Stimulated activated CD4-positive, alpha-beta T cell treated with anti-CD3 and anti-CD28 coated beads, Interleukin-2, amount 100 ng/mL, for 48 hours (primary cell): ENCODE measurements at regions not wholly inside any gene's neighbourhood (a gene's known extent, or its start where the extent isn't known, plus 50 kb on each side); places are given as distances from the start of the nearest gene placed in this dataset.
"Not testable (repeated sequence)": the region's sequence is repeated elsewhere in the genome, so short reads cannot be mapped to it uniquely, and the experiment has no call there.

Source experiments
- DNase-seq, 2 donors: peaks; one replicate each; pipeline ENCODE4 v3.0.0-alpha.2; 2020

DNA sequence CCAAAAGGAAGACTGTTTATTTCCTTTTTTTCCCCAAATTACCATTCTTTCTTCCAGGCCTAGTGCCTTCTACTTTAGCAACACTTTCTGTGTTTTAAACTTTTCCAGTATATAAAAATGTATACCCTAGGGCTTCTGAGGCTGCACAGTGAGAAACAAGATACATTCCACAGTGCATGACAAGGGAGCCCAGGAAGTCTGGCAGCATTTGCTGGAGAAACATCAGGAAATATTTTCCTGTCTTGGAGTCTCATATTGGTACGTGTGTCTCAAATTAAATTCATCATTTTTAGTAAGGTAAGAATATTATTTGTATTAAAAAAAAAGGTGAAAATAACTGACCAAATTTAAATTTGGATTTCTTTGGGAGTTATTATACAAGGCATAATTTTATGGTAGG lies 662.6 kb downstream of the RFPL4B start:
- DNase-seq, result no peak

DNA sequence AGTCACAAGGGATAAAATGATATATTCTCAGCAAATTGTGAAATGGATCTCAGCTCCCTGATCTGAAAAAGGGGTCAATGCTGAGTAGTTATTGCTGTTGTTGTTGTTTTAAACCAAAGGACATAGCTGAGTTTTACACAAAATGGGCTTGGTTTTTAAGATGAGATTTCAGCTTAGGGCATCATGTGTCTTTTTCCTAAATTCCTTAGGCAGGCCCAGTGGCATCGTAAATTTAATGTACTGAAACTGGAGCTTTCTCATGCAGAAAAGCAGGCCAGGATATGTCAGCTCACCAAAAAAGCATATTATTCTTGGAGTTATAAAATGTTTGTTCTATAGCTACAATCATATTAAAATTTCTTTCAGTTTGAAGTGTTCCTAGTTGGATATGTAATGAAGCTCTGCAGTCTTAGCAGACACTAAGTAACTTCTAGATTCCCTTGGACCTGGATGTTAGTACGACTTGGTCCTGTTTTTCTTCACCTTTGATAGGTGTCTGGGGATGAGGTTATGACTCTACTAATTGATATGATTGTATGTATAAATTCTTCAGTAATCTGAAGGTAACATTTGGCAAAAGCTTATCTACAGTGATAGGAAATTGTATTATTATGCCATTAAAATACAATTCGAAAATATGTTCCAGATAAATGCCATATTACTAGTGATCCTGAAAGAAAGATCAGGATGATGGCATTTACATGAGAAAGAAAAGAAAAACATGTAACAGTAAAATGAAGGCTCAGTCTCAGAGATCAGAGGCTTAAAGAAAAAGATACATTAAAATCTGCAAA lies 663.3 kb downstream of the RFPL4B start:
- no peak for DNase-seq

DNA sequence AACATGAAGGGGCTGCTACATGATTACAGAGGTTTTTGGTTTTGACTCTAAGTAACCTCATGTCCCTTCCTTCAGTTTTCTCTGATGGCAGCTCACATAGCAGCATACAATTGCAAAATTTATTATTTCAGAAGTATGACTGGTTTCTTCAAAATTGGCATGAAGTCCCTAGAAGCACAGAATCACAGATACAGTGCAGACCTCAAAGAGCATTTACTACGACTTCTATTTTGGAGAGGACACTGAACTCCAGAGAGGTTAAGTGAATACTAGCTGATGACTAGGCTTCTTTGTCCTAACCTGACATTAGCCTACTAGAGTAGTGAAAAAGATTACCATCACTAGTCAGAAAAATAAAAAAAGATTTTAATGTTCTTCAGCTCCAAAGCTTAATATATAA lies 664.3 kb downstream of the RFPL4B start:
- DNase-seq, result no peak

DNA sequence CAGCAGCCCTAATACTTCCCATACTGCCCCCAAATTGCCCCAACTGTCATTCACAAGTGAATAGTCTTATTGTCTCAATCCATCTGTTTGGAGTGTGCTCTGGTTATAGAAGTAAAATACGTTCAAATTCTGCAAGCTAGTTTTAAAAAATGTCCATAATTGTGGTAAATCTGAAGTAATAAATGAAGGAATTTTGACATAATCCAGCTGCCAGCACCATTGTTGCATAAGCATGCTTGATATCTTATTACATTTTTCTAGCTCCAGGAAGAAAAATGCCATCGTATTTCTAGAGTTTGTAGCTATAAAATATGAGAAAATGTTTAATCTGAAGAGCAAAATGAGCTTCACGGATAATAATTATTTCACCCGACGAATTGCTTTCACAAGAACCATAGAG lies 664.7 kb downstream of the RFPL4B start:
- no peak for DNase-seq

DNA sequence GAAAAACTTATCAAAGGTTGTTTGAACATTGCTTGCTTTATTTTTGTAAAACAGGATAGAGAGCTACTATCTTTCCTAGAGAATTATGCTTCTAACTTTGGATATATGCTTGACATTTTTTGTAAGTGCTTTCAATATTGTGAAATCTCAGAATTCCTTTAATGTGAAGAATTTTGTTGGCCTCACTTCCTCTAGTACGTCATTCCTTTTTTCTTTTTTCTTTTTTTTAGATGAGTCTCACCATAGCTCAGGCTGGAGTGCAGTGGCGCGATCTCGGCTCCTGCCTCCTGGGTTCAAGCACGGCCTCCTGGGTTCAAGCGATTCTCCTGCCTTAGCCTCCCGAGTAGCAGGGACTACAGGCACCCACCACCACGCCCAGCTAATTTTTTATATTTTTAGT lies 668.1 kb downstream of the RFPL4B start:
- no peak for DNase-seq

DNA sequence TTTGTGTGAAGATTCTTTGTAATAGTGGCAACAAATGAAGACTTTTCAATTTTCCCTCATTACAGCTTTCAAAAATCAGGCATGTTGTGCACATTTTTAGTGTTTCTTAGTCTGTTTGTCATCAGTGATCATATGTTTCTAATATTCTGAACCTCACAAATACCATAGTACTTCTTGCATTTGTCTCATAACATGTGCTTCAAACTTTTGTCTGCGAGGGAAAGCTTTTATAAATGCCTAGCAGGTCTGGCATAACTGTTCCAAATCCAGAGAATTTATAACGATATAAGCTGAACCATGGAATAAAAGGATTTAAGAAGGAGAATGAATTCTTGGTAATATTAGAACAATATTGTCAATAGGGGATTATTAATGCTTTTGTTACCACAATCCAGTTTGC lies 670.2 kb downstream of the RFPL4B start:
- DNase-seq, result no peak

DNA sequence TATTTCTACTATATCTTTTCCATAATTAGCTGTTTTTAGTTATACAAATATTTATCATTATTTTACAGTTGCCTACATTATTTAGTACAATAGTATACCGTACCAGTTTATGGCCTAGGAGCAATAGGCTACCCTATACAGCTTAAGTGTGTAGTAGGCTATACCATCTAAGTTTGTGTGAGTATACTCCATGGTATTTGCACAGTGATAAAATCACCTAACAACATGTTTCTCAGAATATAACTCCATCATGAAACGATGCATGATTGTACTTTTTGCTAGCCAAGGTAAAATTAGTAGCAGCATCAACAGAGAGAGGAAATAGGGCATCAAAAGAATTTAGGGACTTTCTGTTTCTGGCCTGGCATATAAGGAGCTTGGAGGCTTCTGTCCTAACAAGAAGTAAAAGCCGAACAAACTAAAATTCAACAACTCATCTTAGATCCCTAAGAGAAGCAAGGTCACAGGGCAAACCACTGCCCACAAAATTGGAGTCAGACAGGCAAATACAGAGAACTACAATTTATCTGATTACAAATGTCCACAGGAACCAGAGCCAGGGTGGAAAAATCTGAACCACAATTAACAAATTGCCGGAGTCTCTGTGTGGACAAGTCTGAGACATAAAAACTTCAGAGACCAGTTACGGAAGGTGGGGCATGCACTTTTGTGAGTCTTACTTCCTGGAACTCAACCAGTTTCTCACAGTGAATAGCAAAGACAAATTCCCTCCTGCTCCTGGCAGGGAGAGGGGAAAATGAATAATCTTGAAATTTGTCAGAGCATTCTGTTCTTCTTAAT lies 671.4 kb downstream of the RFPL4B start:
- DNase-seq, result no peak

DNA sequence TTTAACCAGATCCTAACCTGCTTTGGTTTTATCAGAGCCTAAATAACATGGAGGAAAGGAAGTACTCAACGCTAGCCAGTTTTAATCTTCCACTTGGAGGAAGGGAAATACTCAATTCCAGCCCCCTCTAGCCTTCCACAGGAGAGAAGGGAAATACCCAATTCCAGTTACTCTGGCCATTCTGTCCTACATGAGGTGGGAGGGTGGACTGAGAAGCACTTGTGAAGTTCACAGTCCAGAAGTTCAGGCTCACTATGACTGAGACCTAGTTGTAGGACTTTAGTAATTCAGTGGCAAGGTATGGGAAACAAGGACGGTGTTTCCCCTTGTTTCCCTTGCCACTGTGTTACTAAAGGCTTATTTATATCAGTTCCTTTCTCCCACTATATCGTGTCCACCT lies 672.0 kb downstream of the RFPL4B start:
- DNase-seq, result no peak

DNA sequence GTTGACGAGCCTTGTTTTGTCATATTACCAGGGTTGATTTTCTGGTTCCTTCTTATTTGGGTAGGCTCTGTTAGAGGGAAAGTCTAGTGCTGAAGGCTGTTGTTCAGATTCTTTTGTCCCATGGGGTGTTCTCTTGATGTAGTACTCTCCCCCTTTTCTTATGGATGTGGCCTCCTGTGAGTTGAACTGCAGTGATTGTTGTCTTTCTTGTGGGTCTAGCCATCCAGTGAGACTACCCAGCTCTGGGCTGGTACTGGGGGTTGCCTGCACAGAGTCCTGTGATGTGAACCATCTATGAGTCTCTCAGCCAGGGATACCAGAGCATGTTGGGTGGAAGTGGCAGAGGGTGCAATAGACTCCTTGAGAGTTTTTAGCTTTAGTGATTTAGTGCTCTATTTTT lies 680.6 kb downstream of the RFPL4B start:
- no peak for DNase-seq

DNA sequence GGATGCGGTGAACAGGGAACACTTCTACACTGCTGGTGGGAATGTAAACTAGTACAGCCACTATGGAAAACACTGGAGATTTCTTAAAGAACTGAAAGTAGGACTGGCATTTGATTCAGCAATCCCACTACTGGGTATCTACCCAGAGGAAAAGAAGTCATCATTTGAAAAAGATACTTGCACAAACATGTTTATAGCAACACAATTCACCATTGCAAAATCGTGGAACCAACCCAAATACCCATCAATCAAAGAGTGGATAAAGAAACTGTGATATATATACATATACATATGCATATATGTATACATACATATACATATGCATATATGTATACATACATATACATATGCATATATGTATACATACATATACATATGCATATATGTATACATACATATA lies 682.0 kb downstream of the RFPL4B start:
- DNase-seq, result not testable (repeated sequence)

DNA sequence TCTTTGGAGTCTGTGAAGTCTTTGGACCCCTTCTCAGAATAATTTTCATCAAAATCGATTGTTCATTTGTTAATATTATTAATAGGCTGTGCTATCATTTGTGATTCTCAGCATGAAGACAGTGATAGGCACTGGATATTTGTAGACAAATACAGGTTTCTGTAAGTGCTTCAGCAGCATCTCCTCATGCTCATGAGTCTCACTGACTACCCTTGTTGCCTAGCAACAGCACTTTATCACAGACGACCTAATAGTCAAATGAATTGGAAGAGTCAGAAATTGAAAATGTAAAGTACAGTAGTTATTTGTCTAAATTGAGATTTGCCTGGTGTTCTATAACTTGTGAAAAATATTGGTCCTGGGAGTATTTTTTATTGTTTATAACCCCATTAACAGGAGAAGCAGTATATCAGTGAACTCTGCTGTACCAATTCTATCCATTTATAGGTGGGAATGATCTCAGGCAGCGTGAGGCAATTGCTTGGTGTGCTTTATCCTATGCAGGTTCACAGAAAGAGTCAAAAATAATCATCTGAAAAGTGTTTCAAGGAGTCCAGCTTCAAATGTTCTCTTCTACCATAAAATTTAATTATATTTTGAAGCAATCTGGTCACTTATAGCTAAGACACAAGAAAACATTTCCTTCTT lies 684.6 kb downstream of the RFPL4B start:
- DNase-seq, result no peak

DNA sequence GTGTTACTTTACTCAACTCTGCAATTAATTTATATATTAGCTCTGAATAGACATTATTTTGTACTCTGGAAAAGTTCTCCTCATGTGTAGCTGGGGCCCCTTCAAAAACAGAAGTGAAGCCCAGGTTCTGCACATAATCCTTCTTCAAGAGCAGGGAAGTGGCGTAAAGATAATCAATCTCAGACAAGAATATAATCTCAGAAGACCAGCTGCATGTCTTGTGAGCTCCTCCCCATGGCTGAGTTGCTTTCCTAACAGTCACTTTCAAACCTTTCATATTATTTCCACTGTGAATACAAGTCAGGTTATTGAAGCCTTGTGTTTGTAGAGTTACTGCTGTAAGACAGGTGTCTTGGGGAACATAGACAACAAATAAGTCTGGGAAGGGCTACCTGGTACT lies 691.9 kb downstream of the RFPL4B start:
- DNase-seq, result no peak

DNA sequence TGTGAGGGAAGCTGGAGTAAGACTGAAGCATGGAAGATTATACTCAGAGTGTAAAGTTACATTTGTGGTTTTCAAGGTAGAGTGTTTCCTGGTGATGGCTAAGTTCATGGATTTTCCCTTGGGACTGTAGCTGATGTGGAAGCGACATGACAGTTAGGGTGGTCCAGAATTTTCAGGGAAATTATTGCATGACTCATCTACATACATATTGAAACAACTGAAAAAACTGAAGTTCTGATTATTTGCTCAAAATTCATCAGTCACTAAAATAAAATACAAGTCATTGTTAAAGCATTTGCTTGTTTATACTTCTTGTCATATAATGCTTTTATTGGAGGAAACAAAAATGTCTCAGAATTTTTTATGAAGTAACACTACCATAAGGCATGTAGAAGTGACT lies 700.0 kb downstream of the RFPL4B start:
- DNase-seq, result no peak

DNA sequence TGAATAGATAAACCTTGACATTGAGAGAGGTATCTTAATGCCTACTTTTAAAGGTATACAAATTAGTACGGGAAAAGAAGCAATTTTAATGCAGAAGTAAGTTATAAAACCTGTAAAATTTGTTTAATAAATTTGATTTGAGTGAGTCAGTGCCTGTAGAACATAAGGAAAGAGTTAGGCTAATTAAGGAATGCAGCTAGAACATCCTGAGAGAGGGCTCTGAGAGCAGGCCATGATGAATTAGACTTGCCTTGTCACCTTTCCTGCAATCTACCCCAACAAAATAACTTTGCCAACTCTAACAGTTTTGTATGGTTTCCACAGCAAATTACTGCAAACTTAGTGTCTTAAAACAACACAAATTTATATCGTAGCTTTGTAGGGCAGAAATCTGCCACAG lies 700.8 kb downstream of the RFPL4B start:
- DNase-seq, result no peak

DNA sequence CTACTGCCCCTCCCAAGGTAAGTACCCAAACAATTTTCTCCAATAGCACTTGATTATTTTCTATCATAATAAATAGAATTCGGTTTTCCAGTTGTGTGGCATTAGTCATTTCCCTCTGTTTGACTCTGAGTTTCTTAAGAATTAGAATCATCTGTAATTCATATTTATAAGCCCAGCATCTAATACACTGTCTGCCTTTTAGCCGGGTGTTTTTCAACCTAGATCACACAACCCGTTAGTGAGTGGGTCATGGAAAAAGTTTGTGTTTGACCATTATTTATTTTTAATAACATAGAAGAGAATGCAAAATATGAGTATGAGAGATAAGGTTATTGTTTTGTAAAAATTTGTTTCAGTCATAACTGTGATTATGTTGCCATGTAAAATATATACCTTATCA lies 701.6 kb downstream of the RFPL4B start:
- no peak for DNase-seq

DNA sequence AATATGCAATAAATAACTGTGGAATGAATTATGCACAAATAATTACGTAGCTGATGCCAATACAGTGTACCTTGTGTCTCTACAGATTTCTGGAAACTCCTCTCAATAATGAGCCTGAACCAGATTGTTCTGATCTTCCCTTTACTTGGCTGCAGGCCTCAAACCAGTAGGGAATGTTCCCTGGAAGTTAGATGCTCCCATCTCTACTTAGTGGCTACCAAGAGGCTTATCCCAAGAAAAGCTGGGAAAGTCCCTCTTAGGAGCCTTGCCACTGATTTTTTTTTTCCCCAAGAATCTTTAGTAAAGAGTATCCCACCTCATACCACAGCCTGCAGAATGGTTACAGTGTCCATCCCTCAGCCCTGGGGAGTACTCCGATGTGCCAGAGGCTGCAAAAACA lies 702.1 kb downstream of the RFPL4B start:
- DNase-seq, result no peak

DNA sequence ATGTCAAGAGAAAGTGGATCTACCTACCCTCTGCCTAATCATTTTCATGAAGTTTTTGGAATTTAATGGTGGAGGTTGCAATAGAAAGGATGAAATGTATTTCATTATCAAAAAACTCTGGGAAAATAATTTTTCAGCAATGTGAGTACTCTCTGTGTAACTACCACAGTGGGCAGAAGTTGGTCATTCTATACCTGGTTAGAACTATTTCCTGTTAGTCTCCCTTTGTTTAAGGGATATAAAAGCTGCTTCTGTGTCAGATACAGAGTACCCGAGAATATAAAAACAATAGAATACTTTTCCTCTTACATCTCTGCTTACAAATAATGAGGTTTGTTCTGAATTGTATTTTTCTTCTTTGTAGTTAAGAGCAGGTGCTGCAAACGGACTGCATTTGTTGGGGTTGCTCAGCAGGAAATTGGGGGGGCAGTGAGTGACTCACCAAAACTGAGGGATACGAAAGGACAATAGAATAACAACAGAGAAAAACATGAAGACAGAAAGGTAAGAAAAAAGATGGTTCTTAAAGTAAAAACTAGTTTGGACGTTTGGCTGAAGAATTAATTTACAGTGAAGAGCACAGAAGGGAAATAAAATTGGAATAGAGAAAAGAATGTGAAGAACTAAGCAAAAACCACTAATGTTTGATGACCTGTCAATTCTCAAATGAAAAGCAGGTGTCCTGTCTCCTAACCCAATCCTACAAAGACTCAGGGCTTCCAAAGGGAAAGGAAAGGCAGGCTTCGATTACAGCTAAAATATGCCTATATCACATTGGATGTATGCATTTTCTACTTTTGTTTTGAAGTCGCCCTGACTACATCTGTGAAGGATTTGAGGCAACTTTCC lies 703.1 kb downstream of the RFPL4B start:
- DNase-seq, result no peak

DNA sequence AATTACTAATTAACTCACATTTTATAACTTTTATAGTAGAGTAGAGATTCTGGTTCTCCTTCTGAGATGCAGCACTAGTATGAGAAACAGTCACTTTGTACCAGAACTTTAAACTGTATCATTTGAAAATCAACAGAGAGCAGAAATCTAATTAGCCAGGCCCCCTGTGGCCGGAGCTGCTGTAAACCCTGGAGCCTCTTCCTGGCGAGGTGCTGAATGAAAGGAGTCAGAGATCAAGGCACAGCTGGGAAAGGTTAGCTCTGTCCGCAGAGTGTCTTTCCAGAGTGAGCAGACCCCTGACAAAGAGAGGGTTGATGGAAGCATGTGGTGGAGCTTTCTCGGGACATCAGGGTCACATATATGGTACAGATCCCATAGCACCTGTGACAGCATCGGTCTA lies 703.8 kb downstream of the RFPL4B start:
- DNase-seq, result no peak

DNA sequence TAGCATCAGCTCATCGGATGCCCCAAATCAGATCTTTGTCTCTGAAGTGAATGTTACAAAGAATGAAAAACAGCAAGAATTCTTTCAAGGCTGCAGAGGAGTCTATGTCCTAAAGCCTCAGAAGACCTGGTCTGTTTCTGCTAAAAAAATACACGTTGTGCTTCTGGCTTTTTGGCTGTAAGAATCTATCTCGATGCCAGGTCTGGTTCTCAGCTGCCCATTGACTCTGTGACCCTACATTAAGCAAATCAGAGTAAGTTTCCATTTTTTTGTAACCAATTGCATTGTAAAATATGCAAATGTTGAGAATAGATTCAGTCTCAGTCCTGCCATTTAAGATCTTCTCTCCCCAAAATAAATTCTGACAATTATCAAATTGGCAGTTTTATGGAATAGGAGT lies 705.4 kb downstream of the RFPL4B start:
- no peak for DNase-seq

DNA sequence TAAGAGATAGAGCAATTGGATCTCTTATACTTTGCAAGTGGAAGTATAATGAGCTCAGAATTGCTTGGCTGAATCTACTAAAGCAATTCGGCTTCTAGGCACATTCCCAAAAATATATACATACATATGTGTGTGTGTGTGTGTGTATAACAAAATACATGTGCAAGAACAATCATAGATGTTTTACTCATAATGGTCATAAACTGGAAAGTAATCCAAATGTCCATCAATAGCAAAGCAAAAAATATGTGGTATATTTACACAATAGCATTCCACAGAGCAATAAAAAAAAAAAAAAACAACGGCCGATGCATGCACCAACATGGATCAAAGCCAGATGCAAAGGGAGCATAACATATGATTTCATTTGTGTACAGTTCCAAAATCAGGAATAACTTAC lies 707.9 kb downstream of the RFPL4B start:
- DNase-seq, result no peak

DNA sequence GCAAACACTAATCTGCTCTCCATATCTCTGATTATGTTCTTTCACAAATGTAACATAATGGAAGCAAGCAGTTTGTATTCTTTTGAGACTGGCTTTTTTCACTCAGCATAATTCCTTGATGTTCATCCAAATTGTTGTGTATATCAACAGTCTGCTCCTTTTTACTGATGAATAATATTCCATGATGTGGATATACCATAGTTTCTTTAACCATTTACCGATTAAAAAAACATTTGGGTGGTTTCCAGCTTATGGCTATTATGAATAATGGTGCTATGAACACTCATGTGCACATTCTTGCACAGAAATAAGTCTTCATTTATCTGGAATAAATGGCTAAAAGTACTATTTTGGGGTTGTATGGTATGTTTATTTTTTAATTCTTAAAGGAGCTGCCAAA lies 708.9 kb downstream of the RFPL4B start:
- DNase-seq, result no peak

DNA sequence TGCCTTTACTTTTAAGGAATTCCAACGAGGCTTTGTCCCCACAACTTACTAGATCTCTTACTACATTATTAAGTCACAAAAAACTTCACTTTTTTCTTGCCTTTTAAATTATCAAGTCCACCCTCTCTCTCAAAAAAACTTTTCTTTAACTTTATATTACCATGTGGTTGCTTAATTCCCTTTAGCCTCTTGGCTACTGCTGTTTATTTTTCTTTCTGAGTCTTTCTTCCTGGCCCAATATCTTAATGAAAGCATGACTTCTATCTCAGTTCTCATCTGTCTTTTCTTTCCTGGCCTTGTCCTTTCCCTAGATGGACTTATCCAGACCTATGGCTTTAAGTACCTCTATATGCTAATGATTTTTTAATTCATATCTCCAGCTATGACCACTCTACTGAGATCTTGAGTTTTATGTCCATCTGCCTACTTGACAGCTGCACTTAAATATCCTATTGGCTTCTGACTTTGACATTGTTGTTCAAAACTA lies 710.5 kb downstream of the RFPL4B start:
- no peak for DNase-seq

DNA sequence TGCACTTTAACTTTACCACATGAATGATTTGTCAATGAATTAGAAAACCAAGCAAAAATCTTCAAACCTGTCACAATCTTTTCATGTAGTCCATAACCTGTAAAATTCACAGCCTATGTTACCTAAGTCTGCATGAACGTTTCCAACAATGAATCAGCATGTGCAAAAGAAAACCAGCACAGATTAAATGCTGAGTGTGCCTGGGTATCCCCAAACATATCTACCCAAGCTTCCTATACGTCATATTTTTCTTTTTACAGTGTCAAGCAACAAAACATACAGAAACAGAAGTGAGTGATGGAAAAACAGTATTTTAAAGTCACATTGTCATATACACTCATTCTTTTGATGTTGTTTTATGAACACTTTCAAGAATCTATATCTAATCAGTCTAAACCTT lies 713.5 kb downstream of the RFPL4B start:
- no peak for DNase-seq
